Neural progenitor cell (in vitro differentiated cells): ENCODE measurements at regions not wholly inside any gene's neighbourhood (a gene's known extent, or its start where the extent isn't known, plus 50 kb on each side); places are given as distances from the start of the nearest gene placed in this dataset.

Source experiments
- EZH2 ChIP-seq: fragments of 200-600 bp; sonication (generic); IDR thresholded peaks from 2 replicates; pipeline ENCODE4 v1.6.1; 2017; ENCODE audit warnings: antibody characterized with exemption, mild to moderate bottlenecking, moderate library complexity
- EZH2phosphoT487 ChIP-seq: fragments of 200-600 bp; sonication (generic); IDR thresholded peaks from 2 replicates; pipeline ENCODE4 v1.6.1; 2017; ENCODE audit warnings: antibody characterized with exemption
- TF ChIP-seq, protein P1 (sequence below): fragments of 200-600 bp; sonication (generic); IDR thresholded peaks from 2 replicates; pipeline ENCODE4 v1.5.1; 2017; ENCODE audit warnings: antibody characterized with exemption, mild to moderate bottlenecking

DNA sequence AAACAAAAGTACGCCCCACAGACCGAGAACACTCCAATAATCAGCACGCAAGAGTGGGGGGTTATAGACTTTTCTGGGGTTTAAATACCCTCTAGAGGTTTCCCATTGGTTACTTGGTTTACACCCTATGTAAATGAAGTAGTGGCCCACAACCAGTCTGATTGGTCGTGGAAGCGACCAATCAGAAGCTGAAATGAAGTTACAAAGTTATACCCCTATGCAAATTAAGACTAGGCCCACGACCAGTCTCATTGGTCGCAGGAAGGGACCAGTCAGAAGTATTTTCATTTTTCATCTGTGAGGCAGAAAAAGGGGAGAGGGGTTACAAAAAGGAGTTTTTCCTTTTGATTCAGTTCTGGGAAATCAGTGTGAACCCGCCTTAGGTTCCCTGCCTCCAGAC is 55.3 kb upstream of the YWHAQ start:
- no peak for TF ChIP-seq EZH2
- TF ChIP-seq, protein P1, sequence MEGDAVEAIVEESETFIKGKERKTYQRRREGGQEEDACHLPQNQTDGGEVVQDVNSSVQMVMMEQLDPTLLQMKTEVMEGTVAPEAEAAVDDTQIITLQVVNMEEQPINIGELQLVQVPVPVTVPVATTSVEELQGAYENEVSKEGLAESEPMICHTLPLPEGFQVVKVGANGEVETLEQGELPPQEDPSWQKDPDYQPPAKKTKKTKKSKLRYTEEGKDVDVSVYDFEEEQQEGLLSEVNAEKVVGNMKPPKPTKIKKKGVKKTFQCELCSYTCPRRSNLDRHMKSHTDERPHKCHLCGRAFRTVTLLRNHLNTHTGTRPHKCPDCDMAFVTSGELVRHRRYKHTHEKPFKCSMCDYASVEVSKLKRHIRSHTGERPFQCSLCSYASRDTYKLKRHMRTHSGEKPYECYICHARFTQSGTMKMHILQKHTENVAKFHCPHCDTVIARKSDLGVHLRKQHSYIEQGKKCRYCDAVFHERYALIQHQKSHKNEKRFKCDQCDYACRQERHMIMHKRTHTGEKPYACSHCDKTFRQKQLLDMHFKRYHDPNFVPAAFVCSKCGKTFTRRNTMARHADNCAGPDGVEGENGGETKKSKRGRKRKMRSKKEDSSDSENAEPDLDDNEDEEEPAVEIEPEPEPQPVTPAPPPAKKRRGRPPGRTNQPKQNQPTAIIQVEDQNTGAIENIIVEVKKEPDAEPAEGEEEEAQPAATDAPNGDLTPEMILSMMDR: no peak
- TF ChIP-seq EZH2phosphoT487: no peak
